H7 (cell line): ENCODE measurements at regions not wholly inside any gene's neighbourhood (a gene's known extent, or its start where the extent isn't known, plus 50 kb on each side); places are given as distances from the start of the nearest gene placed in this dataset.
"Not testable (repeated sequence)": the region's sequence is repeated elsewhere in the genome, so short reads cannot be mapped to it uniquely, and the experiment has no call there.

Experiments
- DNase-seq: peaks from one replicate; pipeline ENCODE4 v3.0.0; 2012
- H3K27me3 ChIP-seq: 2 replicates; pipeline ENCODE4 v1.6.0; 2011; ENCODE audit warnings: mild to moderate bottlenecking, low read length; ENCODE audit not compliant: control insufficient read depth, insufficient read depth
- H3K36me3 ChIP-seq: replicated peaks from 2 replicates; pipeline ENCODE4 v1.5.1; 2011; ENCODE audit warnings: low read length; ENCODE audit not compliant: control insufficient read depth, insufficient read depth
- H3K4me3 ChIP-seq: 2 replicates; pipeline ENCODE4 v1.5.1; 2011; ENCODE audit warnings: low read depth, mild to moderate bottlenecking, control low read depth, low read length, moderate library complexity; ENCODE audit not compliant: insufficient read depth

GRCh38 chr21:25191141-25191540, 416.1 kb downstream of the MRPL39 start:
- no peaks in the 10 kb centered on the region for H3K27me3 ChIP-seq
- DNase-seq: no peak
- no peak overlapping the region for H3K4me3 ChIP-seq
- H3K36me3 ChIP-seq: no peaks in the 10 kb centered on the region

GRCh38 chr21:25189497-25189896, 417.8 kb downstream of the MRPL39 start:
- DNase-seq: no peak
- no peak overlapping the region for H3K4me3 ChIP-seq
- H3K36me3 ChIP-seq: no peaks in the 10 kb centered on the region
- no peaks in the 10 kb centered on the region for H3K27me3 ChIP-seq

GRCh38 chr21:25188677-25189079, 418.6 kb downstream of the MRPL39 start:
- DNase-seq: no peak
- H3K27me3 ChIP-seq: no peaks in the 10 kb centered on the region
- H3K36me3 ChIP-seq: no peaks in the 10 kb centered on the region
- no peak overlapping the region for H3K4me3 ChIP-seq

- no peak for DNase-seq
- Histone ChIP-seq H3K27me3 (no peaks in the 10 kb centered on the region), H3K4me3 (no peak overlapping the region), H3K36me3 (no peaks in the 10 kb centered on the region)
Measured at GRCh38 chr21:25186273-25186672, 421.0 kb downstream of the MRPL39 start.

- Histone ChIP-seq H3K4me3 (no peak overlapping the region), H3K36me3 (no peaks in the 10 kb centered on the region), H3K27me3 (no peaks in the 10 kb centered on the region)
- no peak for DNase-seq
Measured at GRCh38 chr21:25183577-25183976, 423.7 kb downstream of the MRPL39 start.

GRCh38 chr21:25181690-25182089, 425.6 kb downstream of the MRPL39 start:
- DNase-seq, H3K36me3 ChIP-seq, H3K4me3 ChIP-seq, H3K27me3 ChIP-seq: not testable (repeated sequence)

- Histone ChIP-seq H3K4me3 (no peak overlapping the region), H3K36me3 (no peaks in the 10 kb centered on the region), H3K27me3 (no peaks in the 10 kb centered on the region)
- no peak for DNase-seq
Measured at GRCh38 chr21:25179116-25179515, 428.2 kb downstream of the MRPL39 start.

- Histone ChIP-seq H3K36me3 (no peaks in the 10 kb centered on the region), H3K4me3 (no peak overlapping the region), H3K27me3 (no peaks in the 10 kb centered on the region)
- no peak for DNase-seq
Measured at GRCh38 chr21:25176637-25177412, 430.5 kb downstream of the MRPL39 start.

GRCh38 chr21:25175938-25176337, 431.3 kb downstream of the MRPL39 start:
- no peak for DNase-seq
- no peaks in the 10 kb centered on the region for H3K27me3 ChIP-seq

GRCh38 chr21:25171438-25171837, 435.8 kb downstream of the MRPL39 start:
- Histone ChIP-seq H3K36me3 (no peaks in the 10 kb centered on the region), H3K4me3 (no peak overlapping the region), H3K27me3 (no peaks in the 10 kb centered on the region)
- DNase-seq: no peak

More at GRCh38 chr21:25175938-25176337, 431.3 kb downstream of the MRPL39 start:
- no peak overlapping the region for H3K4me3 ChIP-seq
- H3K36me3 ChIP-seq: no peaks in the 10 kb centered on the region

GRCh38 chr21:25170681-25171080, 436.6 kb downstream of the MRPL39 start:
- Histone ChIP-seq H3K36me3 (no peaks in the 10 kb centered on the region), H3K27me3 (no peaks in the 10 kb centered on the region), H3K4me3 (no peak overlapping the region)
- no peak for DNase-seq

GRCh38 chr21:25169370-25169769, 437.9 kb downstream of the MRPL39 start:
- Histone ChIP-seq H3K27me3 (no peaks in the 10 kb centered on the region), H3K36me3 (no peaks in the 10 kb centered on the region), H3K4me3 (no peak overlapping the region)
- DNase-seq: no peak

- not testable (repeated sequence) for H3K27me3 ChIP-seq, H3K36me3 ChIP-seq, H3K4me3 ChIP-seq, DNase-seq
Measured at GRCh38 chr21:25166904-25167303, 440.4 kb downstream of the MRPL39 start.

- DNase-seq: no peak
- H3K27me3 ChIP-seq: no peaks in the 10 kb centered on the region
- H3K4me3 ChIP-seq: no peak overlapping the region
- H3K36me3 ChIP-seq: no peaks in the 10 kb centered on the region
Measured at GRCh38 chr21:25161571-25161970, 445.7 kb downstream of the MRPL39 start.

GRCh38 chr21:25155020-25155419, 452.3 kb downstream of the MRPL39 start:
- H3K4me3 ChIP-seq, H3K36me3 ChIP-seq, H3K27me3 ChIP-seq, DNase-seq: not testable (repeated sequence)

GRCh38 chr21:25149022-25149421, 458.3 kb downstream of the MRPL39 start:
- Histone ChIP-seq H3K27me3 (no peaks in the 10 kb centered on the region), H3K36me3 (no peaks in the 10 kb centered on the region), H3K4me3 (no peak overlapping the region)
- DNase-seq: no peak
